ENCODE measurements at regions not wholly inside any gene's neighbourhood (a gene's known extent, or its start where the extent isn't known, plus 50 kb on each side); places are given as distances from the start of the nearest gene placed in this dataset.

- no peak for ATAC-seq
- ChIA-PET POLR2A (interaction anchor here (0.7 kb wide), 1 partner anchor 741 kb away, joined by 4 read pairs; no protein-coding TSS in a partner anchor), CTCF (interaction anchor here (1.2 to 1.5 kb wide), 2 partner anchors 15 to 280 kb away, joined by 3 read pairs; no protein-coding TSS in a partner anchor), RAD21 (ENCODE audit: unreplicated experiment) (interaction anchor here (1.0 kb wide), 1 partner anchor 254 kb away, joined by 3 read pairs; no protein-coding TSS in a partner anchor), SMC1A (ENCODE audit: uncharacterized antibody, unreplicated experiment) (interaction anchor here (0.7 to 1.3 kb wide), 2 partner anchors 11 to 12 kb away, joined by 3 to 4 read pairs; no protein-coding TSS in a partner anchor)
- Histone ChIP-seq H3K4me2 (ENCODE audit: control insufficient read depth, insufficient read depth) (no peak overlapping the region), H3K4me3 (no peak overlapping the region), H3K4me1 (ENCODE audit: control insufficient read depth, insufficient read depth, low read length) (peaks cover 19% of the 10 kb centered on the region), H3K79me2 (ENCODE audit: control insufficient read depth, insufficient read depth, low read length) (no peaks in the 10 kb centered on the region), H3K36me3 (ENCODE audit: control insufficient read depth in 2 of 2, insufficient read depth in 2 of 2, low read length in 1 of 2) (no peaks in the 10 kb centered on the region), H3K27me3 (replicated peaks in 1 of 2; ENCODE audit: control insufficient read depth in 2 of 2, insufficient read depth in 2 of 2, low read length in 1 of 2) (no peaks in the 10 kb centered on the region), H2AFZ (ENCODE audit: control insufficient read depth, low read depth, low read length) (no peak overlapping the region), H4K20me1 (ENCODE audit: control insufficient read depth, insufficient read depth) (no peaks in the 10 kb centered on the region), H3K9me3 (replicated peaks; ENCODE audit: control insufficient read depth, insufficient read depth, low read length) (no peaks in the 10 kb centered on the region), H3K27ac (ENCODE audit: control insufficient read depth, insufficient read depth) (no peak overlapping the region), H3K9ac (ENCODE audit: control insufficient read depth, insufficient read depth, low read length) (no peak overlapping the region)
- in situ Hi-C loops (cut with MboI): no loop called here
- intact Hi-C loops (cut with micrococcal nuclease; ENCODE audit: unreplicated experiment): no loop called here
- BruUV-seq (replicated peaks): no TSS peak
- no peak for FAIRE-seq
- TF ChIP-seq FOXK2 (IDR thresholded peaks at IDR 0.05) (no peak), IRF3 (IDR thresholded peaks at IDR 0.05) (no peak), HCFC1 (IDR thresholded peaks at IDR 0.05; ENCODE audit: low read length) (no peak), RUNX3 (IDR thresholded peaks at IDR 0.05; ENCODE audit: low read length) (no peak), JUND (IDR thresholded peaks at IDR 0.05; ENCODE audit: low read depth, low read length) (no peak), NFYA (IDR thresholded peaks at IDR 0.05; ENCODE audit: borderline replicate concordance, low read depth, low read length) (no peak), STAT1 (conservative IDR thresholded peaks at IDR 0.05) (no peak), ATF7 (IDR thresholded peaks at IDR 0.05; ENCODE audit: low read depth) (no peak), RFX5 (IDR thresholded peaks at IDR 0.05; ENCODE audit: low read depth, low read length) (no peak), WRNIP1 (IDR thresholded peaks at IDR 0.05; ENCODE audit: borderline replicate concordance, low read depth, low read length) (no peak), DPF2 (IDR thresholded peaks at IDR 0.05) (no peak), NR2C2 (IDR thresholded peaks at IDR 0.05; ENCODE audit: borderline replicate concordance, control insufficient read depth, insufficient read length, low read depth) (no peak), PAX8 (IDR thresholded peaks at IDR 0.05) (no peak), ZSCAN29 (IDR thresholded peaks at IDR 0.05) (no peak), NR2C1 (IDR thresholded peaks at IDR 0.05) (no peak), MYB (IDR thresholded peaks at IDR 0.05; ENCODE audit: borderline replicate concordance, low read depth, low read length) (no peak), ELK1 (IDR thresholded peaks at IDR 0.05; ENCODE audit: low read depth, low read length) (no peak), CBFB (IDR thresholded peaks at IDR 0.05; ENCODE audit: low read depth) (no peak), CEBPZ (IDR thresholded peaks at IDR 0.05; ENCODE audit: low read depth, low read length) (no peak)
- WGBS (ENCODE audit: insufficient coverage, insufficient replicate concordance, low lambda C conversion rate, missing lambda C conversion rate): 62% methylated on average over 11 of the region's 11 CpGs
- no peak for DNase-seq (ENCODE audit: low read depth, low spot score)
These were observed 153.7 kb upstream of the TLE3 start for GRCh38 chr15:70251246-70251990.
